CD4-positive, alpha-beta T cell treated with Interferon alpha-2 for 1 hour (primary cell): ENCODE measurements at regions not wholly inside any gene's neighbourhood (a gene's known extent, or its start where the extent isn't known, plus 50 kb on each side); places are given as distances from the start of the nearest gene placed in this dataset.

ENCODE experiments used
- DNase-seq, 2 donors: peaks; one replicate each; pipeline ENCODE4 v3.0.0-alpha.2; 2020 to 2022

- no peak for DNase-seq
Measured at GRCh38 chr21:41671212-41671762, 95.6 kb downstream of the RIPK4 start.

- no peak for DNase-seq
Measured at GRCh38 chr21:41670056-41670805, 96.6 kb downstream of the RIPK4 start.

GRCh38 chr21:41669533-41669830 is 97.4 kb downstream of the RIPK4 start:
- DNase-seq: no peak

- no peak for DNase-seq
Measured at GRCh38 chr21:41668686-41669532, 97.9 kb downstream of the RIPK4 start.

- no peak for DNase-seq
Measured at GRCh38 chr21:41668051-41668541, 98.8 kb downstream of the RIPK4 start.

GRCh38 chr21:41667136-41667535 is 99.7 kb downstream of the RIPK4 start:
- DNase-seq: no peak

GRCh38 chr21:41666641-41667081 is 100.2 kb downstream of the RIPK4 start:
- peak in 1 of 2 donors; percentile 5 for DNase-seq

- no peak for DNase-seq
Measured at GRCh38 chr21:41665766-41666595, 100.9 kb downstream of the RIPK4 start.

- no peak for DNase-seq
Measured at GRCh38 chr21:41664881-41665765, 101.7 kb downstream of the RIPK4 start.

- peak; percentile 5 to 42 for DNase-seq
Measured at GRCh38 chr21:41663805-41664788, 102.8 kb downstream of the RIPK4 start.

GRCh38 chr21:41662761-41663160 is 104.1 kb downstream of the RIPK4 start:
- DNase-seq: no peak

- no peak for DNase-seq
Measured at GRCh38 chr21:41662161-41662560, 104.7 kb downstream of the RIPK4 start.

GRCh38 chr21:41660748-41661147 is 106.1 kb downstream of the RIPK4 start:
- no peak for DNase-seq

- no peak for DNase-seq
Measured at GRCh38 chr21:41659791-41660560, 106.9 kb downstream of the RIPK4 start.

GRCh38 chr21:41656946-41657525 is 109.8 kb downstream of the RIPK4 start:
- no peak for DNase-seq

GRCh38 chr21:41655259-41655658 is 111.6 kb downstream of the RIPK4 start:
- no peak for DNase-seq

- DNase-seq: no peak
Measured at GRCh38 chr21:41653954-41654491, 112.8 kb downstream of the RIPK4 start.

GRCh38 chr21:41653243-41653953 is 113.5 kb downstream of the RIPK4 start:
- no peak for DNase-seq
